ENCODE measurements at regions not wholly inside any gene's neighbourhood (a gene's known extent, or its start where the extent isn't known, plus 50 kb on each side); places are given as distances from the start of the nearest gene placed in this dataset.

DNA sequence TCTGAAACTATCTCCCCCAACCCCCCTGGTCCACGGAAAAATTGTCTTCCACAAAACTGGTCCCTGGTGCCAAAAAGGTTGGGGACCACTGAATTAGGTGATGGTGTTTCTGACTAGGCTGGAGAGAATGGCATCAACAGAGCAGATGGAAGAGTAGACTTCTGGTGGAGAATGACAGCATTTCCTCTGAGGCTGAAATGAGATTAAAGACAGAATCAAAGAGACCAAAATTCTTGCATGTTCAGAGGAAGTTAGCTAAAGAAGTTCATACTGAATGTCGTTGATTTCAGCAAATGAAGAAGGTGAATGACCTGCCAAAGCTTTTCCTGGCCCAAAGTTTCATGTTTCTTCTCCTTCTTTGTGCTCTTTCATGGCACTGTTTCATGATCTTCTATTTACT, 188.2 kb upstream of the RUNX1 start:
- DNase-seq = no peak

DNA sequence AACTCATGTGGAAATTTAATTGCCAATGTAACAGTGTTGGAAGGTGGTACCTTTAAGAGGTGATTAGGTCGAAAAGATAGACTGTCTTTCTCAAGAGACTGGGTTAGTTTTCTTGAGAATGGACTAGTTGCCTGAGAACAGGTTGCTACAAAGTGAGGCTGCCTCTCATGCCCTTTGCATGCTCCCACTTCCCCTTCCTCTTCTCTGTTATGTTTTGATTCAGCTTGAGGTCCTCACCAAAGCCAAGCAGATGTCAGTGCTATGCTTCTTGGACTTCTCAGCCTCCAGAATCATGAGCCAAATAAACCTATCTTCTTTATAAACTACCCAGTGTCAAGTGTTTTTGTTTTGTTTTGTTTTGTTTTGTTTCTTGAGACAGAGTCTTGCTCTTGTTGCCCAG, 187.0 kb upstream of the RUNX1 start:
- DNase-seq = no peak

DNA sequence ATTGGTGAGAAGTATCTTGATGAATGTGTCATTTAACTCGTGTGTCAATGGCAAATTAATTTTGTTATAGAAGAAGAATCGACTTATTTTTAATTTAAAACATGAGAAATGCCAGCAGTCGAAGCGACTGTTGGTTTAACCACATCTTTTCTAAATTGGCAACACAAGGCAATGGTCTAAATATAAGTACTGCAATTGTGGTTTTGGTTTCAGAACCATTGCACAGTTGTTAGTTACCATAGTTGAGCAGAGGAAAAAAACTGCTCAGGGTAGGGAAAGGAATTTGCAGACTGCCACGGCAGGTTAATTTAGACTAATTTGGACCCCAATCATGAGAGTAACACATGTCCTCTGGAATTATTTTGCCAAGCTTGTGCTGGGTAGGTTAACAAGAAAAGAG, 185.6 kb upstream of the RUNX1 start:
- DNase-seq = no peak

DNA sequence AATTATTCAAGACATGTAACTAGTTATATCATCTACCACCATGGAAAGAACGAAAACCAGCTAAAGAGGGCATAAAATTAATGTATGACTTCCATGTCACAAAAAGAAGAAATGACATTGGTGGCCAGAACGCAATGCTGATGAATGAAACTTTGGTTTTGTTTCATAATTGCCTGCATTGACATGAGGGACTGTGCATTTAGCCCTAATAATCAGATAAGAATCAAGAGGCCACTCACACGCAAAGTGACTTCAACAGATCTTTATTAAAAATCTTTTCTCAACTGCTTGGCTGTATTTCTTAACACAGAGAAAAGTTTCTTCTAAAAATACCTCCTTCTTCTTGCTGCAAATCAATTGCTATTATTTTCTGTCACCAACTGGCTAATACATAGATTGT, 184.7 kb upstream of the RUNX1 start:
- DNase-seq = no peak

DNA sequence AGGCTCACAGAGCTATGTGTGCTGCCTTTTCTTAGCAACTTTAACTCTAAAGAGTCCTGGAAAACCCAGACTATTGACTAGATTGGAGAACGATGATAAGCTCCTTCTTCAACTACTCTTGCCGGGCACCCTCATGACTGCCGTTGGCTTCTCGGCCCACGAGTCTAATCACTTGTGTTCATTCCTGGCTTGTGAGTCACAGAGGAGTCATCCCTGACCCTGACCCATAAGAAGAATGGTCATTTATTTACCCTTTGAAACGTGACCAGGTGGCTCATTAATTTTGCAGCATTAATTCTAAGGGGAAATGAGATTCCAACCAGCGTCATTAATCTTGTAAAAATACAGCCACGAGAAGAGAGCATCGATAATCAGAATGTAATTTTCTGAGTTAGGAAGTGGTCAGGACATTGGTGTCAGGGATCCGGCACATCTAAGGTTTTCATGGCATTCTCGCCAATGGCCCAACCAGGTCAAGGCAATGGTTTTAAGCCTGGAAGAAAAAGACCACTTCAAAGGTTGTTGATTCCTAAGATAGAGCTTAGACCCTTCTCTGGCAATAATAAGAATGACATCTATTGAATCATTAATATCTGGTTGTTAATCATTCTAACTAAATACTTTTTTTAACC, 183.6 kb upstream of the RUNX1 start:
- no peak for DNase-seq

DNA sequence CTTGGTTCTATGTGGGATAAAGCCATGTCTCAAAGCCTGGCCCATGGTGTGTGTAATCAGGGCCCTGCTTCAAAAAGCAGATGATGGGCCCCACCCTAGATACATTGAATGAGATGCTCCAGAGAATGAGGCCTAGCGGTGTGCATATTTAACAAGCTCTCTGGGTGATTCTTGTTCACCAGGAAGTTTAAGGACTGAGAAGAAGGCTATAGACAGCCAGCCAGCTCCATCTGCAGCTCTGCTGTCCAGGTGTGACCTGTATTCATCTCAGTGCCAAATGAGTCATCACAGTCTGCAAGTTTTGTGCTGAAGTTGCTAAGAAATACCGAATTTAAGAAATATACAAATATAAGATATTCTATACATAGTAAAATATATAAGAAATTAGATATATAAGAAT, 182.0 kb upstream of the RUNX1 start:
- DNase-seq = no peak

DNA sequence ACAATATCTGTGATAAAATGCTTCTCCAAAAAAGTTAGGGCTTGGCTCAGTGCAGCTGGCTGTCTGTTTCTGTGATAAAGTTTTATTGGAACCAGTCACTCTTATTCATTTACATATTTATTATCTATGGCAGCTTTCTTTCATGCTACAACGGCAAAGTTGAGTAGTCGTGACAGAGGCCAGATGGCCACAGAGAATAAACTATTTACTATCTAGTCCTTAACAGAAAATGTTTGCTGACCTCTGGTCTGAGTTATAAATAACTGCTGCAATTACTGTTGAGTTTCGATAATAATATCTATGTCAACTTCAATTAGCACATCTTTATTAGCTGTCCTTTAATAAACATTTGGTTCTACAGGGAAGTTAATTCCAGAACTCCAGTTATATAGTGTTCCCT, 180.2 kb upstream of the RUNX1 start:
- DNase-seq = no peak

DNA sequence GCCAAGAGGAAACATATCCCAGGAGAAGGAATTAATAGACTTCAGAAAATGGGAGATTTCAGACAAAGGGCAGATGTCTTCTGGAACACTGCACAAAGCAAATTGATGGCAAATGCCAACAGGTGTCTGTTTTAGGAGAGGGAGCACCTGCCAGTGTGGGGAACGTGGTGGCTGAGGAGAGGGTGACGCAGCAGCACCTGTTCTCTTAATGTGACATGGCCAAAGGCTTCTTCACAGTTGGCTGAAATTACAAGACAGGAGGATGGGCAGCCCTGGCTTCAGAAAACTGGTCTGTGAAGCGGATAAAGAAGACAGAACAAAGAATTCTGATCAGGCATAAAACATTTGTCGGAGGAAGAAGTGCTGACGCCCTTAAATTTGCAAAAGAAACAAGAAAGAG, 178.7 kb upstream of the RUNX1 start:
- DNase-seq = no peak

DNA sequence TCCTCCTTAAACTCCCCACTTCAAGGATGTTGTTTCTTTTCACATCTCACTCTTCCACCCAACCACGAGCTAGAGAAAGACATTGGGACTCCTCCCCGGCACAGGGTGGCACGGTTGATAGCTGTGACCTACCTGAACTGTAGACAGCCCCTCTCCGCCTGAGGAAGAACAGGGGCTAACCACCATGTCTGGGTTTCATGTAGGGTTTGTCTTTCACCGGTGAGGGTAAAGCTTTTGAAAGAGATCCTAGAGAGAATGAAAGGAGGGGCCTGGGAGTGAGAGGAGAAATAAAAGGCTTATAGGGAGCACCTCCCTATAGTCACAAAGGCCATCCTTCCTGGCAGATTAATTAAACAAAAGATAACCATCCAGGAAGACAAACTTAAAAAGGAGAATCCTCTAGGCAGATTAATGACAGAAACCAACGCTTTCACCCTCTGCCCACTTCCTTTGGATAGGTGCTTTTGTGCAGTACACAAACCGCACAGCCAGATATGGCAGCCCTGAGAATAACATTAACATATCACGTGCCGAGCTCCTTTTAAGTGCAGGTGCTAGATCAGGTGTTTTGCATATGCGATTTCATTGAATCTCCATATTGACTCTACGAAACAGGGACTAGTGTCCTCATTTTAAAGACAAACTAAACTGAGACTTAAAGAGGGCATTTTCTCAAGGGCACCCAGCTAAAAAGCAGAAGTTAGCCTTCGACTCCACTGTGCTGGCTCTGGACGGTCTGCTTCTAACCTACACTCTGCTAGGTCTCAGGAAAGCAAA, 178.1 kb upstream of the RUNX1 start:
- DNase-seq = peak; percentile 30

DNA sequence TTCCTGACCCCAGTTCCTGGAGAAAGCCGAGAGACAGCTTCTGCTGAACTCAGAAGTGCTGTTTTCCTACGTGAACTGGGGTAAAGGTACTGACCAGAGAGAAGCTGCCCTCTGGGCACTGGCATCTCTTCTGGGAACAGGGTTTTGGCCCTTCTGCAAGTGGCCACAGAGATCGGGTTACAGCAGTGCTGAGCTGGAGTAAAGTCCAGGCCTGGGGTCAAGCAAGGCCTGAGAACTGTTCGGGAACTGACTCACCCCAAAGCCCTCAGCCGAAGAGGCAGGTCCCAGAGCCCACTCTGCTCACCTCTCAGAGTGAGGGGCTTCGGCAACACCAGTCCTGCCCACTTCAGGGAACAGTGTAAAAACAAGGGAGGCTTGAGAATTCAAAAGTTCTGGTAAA, 177.2 kb upstream of the RUNX1 start:
- no peak for DNase-seq

DNA sequence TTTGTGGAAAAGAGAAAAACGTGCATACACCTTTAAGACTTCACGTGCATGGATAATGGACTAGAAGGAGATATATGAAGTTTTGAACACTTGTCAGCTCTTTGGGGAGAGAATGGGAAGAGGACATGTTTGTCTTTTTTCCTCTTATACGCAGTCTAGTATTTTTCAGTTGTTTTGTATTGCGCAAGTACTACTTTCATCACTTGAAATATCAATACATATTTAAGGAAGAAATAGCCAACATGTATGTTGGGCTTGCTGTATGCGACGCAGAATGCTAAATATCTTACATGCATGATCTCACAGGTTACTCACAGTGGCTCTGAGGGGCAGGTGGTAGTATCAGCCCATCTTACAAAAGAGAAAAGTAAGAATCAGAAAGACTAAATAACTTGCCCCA, 176.5 kb upstream of the RUNX1 start:
- no peak for DNase-seq

DNA sequence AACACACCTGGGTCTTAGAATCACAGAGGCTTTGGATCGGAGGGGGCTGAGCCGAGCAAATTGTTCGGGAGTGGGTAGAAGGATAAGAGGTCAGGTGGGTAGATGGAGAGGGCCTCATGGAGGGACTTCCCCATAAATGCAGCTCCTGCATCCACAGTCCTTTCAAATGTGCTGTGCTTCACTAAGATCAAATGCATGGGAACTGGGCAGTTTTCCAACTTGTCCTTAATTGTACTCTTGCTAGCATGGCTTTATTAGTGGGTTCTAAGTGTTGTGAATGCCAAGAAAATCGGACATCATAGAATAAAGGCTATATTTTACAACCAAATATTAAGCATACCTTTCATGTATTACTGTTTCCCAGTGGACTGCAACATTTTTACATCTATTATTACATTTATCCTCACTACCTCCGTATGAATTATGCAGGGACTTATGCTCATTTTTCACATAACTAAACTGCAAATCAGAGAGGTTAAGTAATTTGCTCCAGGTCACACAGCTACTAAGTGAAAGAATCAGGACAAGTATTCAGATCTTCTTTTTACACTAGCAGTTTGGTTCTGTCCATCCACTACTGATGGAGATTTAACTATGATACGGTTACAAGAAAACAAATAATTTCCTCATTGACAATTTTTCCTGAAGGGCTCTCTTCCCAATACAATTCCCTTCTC, 174.5 kb upstream of the RUNX1 start:
- DNase-seq = no peak

DNA sequence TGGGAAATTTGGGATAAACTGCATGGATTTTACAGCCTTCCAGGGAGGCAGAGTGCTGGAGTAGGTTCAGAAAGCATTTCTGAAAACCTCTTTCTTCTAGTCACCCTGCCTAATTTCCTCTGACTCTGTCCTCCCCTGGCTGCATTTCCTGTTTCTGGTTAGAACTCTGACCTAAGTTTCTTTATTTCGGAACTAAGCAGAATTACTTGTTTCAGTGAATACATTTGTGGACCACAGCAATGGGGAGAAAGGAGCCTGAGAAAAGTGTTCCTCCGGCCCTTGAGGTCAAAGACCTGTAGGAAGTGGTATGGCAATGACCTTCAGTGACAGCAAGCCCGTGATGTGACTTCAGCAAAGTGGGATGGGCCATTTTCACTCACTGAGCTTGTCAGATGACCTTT, 173.4 kb upstream of the RUNX1 start:
- no peak for DNase-seq

DNA sequence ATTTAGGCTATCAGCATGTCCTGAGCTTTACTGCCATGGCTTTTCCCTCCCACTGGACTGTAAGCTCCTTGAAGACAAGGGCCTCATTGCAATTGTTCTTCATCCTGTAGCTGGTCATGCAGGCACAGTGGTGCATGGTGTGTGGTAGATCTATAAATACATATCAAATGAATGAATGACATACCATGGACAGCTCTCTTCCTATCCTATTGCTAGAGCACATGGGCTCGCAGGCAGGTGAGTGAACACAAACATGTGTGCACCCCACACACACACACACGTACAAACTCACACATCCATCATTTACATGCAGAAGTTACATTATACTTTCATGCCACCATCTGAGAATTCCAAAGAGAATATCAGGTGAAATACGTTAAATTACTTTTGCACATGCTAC, 172.9 kb upstream of the RUNX1 start:
- DNase-seq = no peak

DNA sequence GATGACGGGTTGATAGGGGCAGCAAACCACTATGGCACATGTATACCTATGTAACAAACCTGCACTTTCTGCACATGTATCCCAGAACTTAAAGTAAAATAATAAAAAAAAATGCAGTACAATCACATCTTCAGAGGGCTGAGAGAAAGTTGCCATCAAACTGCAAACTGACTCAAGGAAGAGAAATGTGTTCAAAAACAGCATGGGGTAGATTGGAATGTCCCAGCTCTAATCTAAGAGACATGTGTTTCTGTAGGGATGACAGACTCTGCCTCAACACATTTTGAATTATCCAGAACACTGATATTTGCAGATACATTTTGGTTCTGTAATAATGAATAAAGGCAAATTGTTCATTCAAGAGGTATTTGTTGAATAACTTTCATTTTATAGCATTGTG, 171.2 kb upstream of the RUNX1 start:
- DNase-seq = no peak

DNA sequence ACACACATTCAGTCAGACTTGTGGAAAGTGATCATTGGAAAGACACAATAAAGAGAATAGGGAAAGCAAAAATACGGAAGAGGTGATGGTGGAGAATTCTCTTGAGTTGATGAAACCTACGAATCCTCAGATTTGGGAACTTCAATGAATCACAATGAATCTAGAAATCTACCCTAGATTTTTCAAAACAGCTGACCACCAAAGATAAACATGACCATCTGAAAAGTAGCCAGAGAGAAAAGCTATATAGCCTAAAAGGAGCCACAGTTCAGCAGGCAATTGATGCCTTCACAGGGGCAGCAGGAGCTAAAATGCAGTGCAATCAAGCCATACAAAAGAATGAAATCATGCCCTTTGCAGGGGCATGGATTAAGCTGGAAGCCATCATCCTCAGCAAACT, 170.6 kb upstream of the RUNX1 start:
- no peak for DNase-seq

DNA sequence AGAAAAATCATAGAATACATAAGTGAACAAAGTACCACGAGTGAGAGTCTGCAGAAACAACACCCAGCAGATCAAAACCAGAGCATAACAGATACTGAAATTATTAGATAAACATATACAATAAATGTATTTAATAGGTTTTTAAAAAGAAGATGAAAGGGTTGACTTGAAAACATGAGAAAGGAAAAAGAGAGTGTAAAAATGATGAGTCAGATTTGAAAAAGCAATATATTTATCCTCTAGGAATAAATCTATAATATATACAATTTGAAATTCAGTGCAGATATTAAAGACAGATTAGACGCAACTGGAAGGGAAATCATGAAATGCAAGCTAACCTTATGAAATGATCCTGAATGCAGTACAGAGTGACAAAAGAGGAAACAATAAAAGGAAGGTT, 170.2 kb upstream of the RUNX1 start:
- DNase-seq = no peak

DNA sequence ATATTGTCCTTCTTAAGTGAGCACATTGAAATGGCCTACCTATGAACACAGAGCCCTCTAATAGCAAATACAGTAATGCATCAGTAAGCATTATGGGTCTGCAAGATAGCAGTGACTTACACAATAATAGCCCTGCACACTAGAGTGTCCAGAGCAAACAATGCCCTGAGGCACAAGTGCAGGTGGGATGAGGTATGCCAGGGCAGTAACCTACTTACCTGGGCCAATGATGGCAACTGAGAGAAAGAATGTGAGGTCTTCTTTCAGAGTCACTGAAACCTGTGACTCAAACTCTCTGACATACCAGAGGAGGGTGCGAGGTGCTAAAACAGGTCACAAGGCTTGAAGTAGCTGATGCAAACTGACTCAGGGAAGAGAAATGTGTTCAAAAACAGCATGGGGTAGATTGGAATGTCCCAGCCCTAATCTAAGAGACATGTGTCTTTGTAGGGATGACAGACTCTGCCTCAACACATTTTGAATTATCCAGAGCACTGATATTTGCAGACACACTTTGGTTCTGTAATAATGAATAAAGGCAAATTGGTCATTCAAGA, 168.5 kb upstream of the RUNX1 start:
- DNase-seq = no peak

DNA sequence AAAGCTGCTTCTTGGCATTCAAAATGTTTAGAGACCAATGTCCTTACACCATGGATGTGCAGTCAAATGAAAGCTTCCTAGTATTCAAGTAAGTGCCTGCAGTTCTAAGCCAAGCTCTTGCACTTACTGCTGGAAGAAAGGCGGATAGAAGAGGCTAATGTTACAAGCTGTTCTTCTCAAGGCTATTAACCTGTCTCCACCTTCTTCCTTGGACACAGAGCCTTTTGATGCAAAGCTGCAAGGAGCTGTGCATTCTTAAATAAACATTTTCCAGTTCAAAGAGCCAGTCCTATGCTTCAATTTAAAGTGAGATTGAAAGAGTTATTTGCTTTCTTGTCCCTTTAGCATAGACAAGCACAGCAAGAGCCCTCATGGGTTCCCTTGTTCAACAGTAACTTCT, 167.9 kb upstream of the RUNX1 start:
- DNase-seq = no peak

DNA sequence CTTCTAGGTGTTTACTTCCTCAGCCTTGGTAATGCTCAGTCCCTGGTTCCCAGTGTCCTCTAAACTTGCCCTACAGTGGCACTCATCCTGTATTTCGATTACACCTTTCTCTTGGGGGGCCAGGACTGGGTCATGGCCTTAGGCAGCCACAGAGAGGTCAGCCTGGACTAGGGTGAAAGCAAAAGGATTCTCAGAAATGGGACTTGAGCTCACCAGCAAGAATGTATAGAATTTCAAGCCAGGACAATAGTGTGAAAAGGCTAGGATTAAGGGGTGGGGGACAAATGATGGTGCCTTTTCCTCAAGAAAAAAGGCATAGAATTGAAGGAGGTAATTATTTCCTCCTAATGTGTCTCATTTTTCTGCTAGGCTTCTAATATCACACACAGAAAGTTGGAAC, 166.8 kb upstream of the RUNX1 start:
- DNase-seq = no peak

DNA sequence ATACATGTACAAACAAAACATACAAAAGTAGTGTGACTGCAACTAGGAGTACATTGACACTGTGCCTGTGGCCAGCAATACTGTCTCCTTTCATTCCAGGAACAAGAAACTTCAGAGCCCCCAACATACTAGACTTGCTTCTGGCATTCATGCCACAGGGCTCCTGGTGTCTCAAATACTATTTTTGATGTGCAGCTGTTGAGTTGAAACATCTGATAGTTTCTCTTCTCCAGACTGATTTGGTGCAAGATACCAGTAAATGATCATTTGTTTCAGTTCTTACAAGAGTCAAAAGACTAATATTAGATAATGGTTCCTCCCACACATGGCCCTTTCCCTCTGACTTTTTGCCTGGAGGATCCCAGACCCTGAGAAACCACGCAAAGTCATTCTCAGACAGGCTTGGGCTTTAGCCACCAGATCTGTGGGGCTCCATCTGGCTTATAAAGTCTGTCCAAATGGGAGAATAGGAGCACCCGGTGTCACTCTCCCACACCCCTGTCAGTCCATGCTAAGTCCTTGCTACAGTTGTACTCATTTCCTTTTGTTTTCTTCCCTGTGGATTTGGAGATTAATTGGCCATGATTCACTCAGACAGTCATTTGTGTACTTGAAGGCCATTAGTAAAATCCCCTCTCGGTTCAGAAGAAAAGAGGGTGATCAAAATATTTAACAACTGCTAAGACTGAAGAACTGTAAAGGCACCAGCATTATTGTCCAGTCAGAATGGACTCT, 163.5 kb upstream of the RUNX1 start:
- DNase-seq = no peak

DNA sequence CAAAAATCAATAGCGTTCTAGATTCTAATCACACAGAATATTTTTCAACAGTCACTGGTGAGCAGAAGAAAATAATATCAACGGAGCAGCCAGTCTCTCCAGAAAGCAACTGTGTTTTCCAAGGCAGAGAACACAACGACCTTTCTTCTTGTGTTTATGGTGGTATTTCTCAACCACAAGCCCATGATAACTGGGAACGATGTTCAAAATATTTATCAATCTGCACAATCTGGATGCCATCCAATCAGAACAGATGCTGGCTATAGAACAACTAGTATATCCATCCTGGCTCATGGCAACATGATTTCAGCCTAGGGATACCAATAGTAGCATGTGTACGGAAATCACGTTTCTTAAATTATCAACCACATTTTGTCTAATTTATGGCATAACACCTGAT, 162.7 kb upstream of the RUNX1 start:
- no peak for DNase-seq

DNA sequence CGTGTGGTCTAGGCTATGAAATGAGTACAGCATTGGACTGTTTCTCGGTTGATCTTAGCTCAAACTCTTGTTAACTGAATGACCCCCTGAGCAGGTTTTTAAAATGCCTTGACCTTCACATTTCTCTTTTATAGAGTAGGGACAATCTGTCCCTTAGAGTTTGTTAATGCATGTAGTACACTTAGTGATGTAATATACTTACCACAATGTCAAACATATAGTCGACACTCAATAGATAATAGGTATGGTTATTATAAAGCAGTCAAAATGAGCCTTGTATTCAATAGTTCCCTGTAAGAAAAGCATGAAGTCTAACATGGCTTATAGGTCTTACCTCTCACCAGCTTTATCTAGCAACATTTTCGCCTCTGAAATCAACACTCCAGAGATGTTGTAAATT, 161.0 kb upstream of the RUNX1 start:
- no peak for DNase-seq

All from effector CD4-positive, alpha-beta T cell (primary cell).